ENCODE measurements at regions not wholly inside any gene's neighbourhood (a gene's known extent, or its start where the extent isn't known, plus 50 kb on each side); places are given as distances from the start of the nearest gene placed in this dataset.
"Not testable (repeated sequence)": the region's sequence is repeated elsewhere in the genome, so short reads cannot be mapped to it uniquely, and the experiment has no call there.

- DNase-seq (ENCODE audit: low read depth): not testable (repeated sequence)
Measured at GRCh38 chr16:18152832-18153231, 183.7 kb downstream of the NPIPA8 start.

- DNase-seq (ENCODE audit: low read depth): not testable (repeated sequence)
Measured at GRCh38 chr16:18148132-18148531, 188.4 kb downstream of the NPIPA8 start.

- DNase-seq (ENCODE audit: low read depth): not testable (repeated sequence)
Measured at GRCh38 chr16:18146601-18147142, 189.9 kb downstream of the NPIPA8 start.

- DNase-seq (ENCODE audit: low read depth): not testable (repeated sequence)
Measured at GRCh38 chr16:18142066-18142465, 194.5 kb downstream of the NPIPA8 start.

GRCh38 chr16:18136288-18136687 lies 200.2 kb downstream of the NPIPA8 start:
- not testable (repeated sequence) for DNase-seq (ENCODE audit: low read depth)

- DNase-seq (ENCODE audit: low read depth): not testable (repeated sequence)
Measured at GRCh38 chr16:18135024-18135423, 201.5 kb downstream of the NPIPA8 start.

- not testable (repeated sequence) for DNase-seq (ENCODE audit: low read depth)
Measured at GRCh38 chr16:18131587-18131986, 204.9 kb downstream of the NPIPA8 start.

GRCh38 chr16:18130478-18131120 lies 205.9 kb downstream of the NPIPA8 start:
- not testable (repeated sequence) for DNase-seq (ENCODE audit: low read depth)

- DNase-seq (ENCODE audit: low read depth): not testable (repeated sequence)
Measured at GRCh38 chr16:18127033-18127432, 209.5 kb downstream of the NPIPA8 start.

GRCh38 chr16:18119092-18119491 lies 217.4 kb downstream of the NPIPA8 start:
- not testable (repeated sequence) for DNase-seq (ENCODE audit: low read depth)

- not testable (repeated sequence) for DNase-seq (ENCODE audit: low read depth)
Measured at GRCh38 chr16:18118684-18119083, 217.9 kb downstream of the NPIPA8 start.

GRCh38 chr16:18118071-18118470 lies 218.5 kb downstream of the NPIPA8 start:
- not testable (repeated sequence) for DNase-seq (ENCODE audit: low read depth)

- DNase-seq (ENCODE audit: low read depth): not testable (repeated sequence)
Measured at GRCh38 chr16:18104412-18104811, 232.1 kb downstream of the NPIPA8 start.

GRCh38 chr16:18101077-18101476 lies 235.5 kb downstream of the NPIPA8 start:
- not testable (repeated sequence) for DNase-seq (ENCODE audit: low read depth)

- not testable (repeated sequence) for DNase-seq (ENCODE audit: low read depth)
Measured at GRCh38 chr16:18092605-18093004, 243.9 kb downstream of the NPIPA8 start.

- not testable (repeated sequence) for DNase-seq (ENCODE audit: low read depth)
Measured at GRCh38 chr16:18080658-18081363, 255.7 kb downstream of the NPIPA8 start.

- not testable (repeated sequence) for DNase-seq (ENCODE audit: low read depth)
Measured at GRCh38 chr16:18077910-18078309, 258.6 kb downstream of the NPIPA8 start.

- no peak for DNase-seq (ENCODE audit: low read depth)
Measured at GRCh38 chr16:18072161-18072560, 264.4 kb downstream of the NPIPA8 start.

GRCh38 chr16:18069683-18070082 lies 266.9 kb downstream of the NPIPA8 start:
- no peak for DNase-seq (ENCODE audit: low read depth)

GRCh38 chr16:18068477-18068876 lies 268.1 kb downstream of the NPIPA8 start:
- DNase-seq (ENCODE audit: low read depth): no peak

GRCh38 chr16:18062713-18063112 lies 273.8 kb downstream of the NPIPA8 start:
- DNase-seq (ENCODE audit: low read depth): no peak

- no peak for DNase-seq (ENCODE audit: low read depth)
Measured at GRCh38 chr16:18060351-18060750, 276.2 kb downstream of the NPIPA8 start.

- DNase-seq (ENCODE audit: low read depth): no peak
Measured at GRCh38 chr16:18059577-18059976, 277.0 kb downstream of the NPIPA8 start.

All from stimulated activated CD8-positive, alpha-beta memory T cell treated with anti-CD3 and anti-CD28 coated beads, Interleukin-7, amount 100 ng/mL, for 24 hours (primary cell).